Left lobe of liver (tissue), 2 donors: ENCODE measurements at regions not wholly inside any gene's neighbourhood (a gene's known extent, or its start where the extent isn't known, plus 50 kb on each side); places are given as distances from the start of the nearest gene placed in this dataset.

Experiments used
- ATAC-seq: fragments of 200-7000 bp; cut with Tn5 transposase; one replicate; pipeline ENCODE4 v1.9.1; 2020; ENCODE audit warnings: mild to moderate bottlenecking, moderate library complexity
- DNase-seq: peaks from one replicate; pipeline ENCODE4 v3.0.0-alpha.2; 2020; ENCODE audit warnings: low spot score
- donor health status: DM: no; HTN: no; CAD: no; lungs with moderate emphysema.
- donor health status: DM: no; HTN: yes; CAD: no.

- ATAC-seq (no peak), DNase-seq (no peak)
These were observed 66.8 kb upstream of the PPP2R3A start for GRCh38 chr3:135898774-135899173.

DNA sequence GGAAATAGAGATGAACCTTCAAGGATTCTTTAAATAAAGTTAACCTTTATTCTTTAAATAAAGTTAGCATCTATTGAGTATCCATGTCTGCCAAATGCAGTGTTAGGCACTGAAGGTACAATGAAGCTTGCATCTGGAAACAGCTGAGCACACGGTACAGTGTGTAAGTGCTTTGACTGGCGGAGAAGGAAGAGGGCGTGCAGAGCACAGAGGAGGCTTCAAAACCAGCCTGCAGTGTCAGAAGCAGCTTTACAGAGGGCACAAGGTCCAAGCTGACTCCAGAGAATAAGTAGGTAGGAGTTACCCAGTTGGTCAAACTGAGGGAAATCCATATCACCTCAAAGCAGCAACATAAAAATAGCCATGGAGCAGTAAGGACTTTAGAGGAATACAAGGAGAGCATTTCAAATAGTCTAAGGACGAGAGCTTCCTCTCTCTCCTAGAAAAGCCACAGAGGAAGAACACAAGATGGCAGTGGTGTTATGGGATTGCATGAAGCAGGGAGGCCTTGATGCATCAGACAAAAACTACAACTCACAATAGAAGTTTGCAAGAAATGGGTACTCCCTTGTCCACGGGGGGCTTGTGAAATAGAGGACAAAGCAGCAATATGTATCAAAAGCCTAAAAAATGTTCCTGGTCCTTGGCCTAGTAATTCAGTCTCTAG, 60.3 kb upstream of the PPP2R3A start:
- no peak for DNase-seq
- no peak for ATAC-seq

DNA sequence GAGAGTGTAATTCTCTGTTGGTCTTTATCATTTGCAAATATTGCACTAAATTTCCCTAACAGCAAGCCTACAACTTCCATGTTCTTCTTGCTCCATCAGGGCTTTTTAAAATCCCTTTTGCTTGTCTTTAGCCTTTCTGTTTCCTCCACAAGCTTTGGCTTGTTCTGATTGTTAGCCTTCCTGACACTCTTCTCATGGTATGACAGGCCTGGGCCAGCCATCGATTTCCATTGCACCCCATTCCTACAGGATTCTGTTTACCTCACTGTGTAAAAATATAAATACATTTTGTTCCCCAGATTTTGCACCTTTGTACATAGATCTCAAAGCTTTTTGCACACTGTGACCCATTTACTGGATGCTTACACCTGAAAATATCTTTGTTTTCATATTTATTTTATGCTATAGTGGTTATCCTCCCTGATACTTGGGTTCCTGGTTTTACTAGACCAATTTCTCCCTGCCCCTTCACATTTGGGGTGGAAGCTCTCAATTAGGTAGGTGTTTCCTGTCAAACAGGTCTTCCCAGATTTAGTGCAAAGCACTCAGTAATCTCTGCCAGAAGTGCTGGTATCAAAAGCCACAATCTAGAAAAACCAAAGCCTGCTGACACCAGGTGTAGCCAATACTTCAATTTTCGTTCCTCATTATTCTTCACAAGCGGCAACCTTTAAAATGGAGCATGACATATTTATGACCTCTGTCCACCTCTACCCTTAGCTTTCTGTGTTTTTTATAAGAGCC, 57.9 kb upstream of the PPP2R3A start:
- DNase-seq (no peak), ATAC-seq (no peak)

GRCh38 chr3:135908225-135908624, 57.3 kb upstream of the PPP2R3A start:
- ATAC-seq (no peak), DNase-seq (no peak)

GRCh38 chr3:135908737-135909136, 56.8 kb upstream of the PPP2R3A start:
- DNase-seq = no peak
- ATAC-seq = no peak

GRCh38 chr3:135911110-135911509, 54.4 kb upstream of the PPP2R3A start:
- no peak for ATAC-seq

GRCh38 chr3:135915206-135915605, 50.3 kb upstream of the PPP2R3A start:
- no peak for DNase-seq

More at GRCh38 chr3:135911110-135911509, 54.4 kb upstream of the PPP2R3A start:
- no peak for DNase-seq

More at GRCh38 chr3:135915206-135915605, 50.3 kb upstream of the PPP2R3A start:
- no peak for ATAC-seq
